ENCODE measurements at regions not wholly inside any gene's neighbourhood (a gene's known extent, or its start where the extent isn't known, plus 50 kb on each side); places are given as distances from the start of the nearest gene placed in this dataset.

- peak; percentile 73; the same call in 1 of the 2 replicates for TF ChIP-seq TFE3 (CRISPR knock-in tag; IDR thresholded peaks at IDR 0.05)
- no peak for TF ChIP-seq ZNF484 (CRISPR knock-in tag; IDR thresholded peaks at IDR 0.05; ENCODE audit: borderline replicate concordance, low read depth)
- TF ChIP-seq, protein P1, sequence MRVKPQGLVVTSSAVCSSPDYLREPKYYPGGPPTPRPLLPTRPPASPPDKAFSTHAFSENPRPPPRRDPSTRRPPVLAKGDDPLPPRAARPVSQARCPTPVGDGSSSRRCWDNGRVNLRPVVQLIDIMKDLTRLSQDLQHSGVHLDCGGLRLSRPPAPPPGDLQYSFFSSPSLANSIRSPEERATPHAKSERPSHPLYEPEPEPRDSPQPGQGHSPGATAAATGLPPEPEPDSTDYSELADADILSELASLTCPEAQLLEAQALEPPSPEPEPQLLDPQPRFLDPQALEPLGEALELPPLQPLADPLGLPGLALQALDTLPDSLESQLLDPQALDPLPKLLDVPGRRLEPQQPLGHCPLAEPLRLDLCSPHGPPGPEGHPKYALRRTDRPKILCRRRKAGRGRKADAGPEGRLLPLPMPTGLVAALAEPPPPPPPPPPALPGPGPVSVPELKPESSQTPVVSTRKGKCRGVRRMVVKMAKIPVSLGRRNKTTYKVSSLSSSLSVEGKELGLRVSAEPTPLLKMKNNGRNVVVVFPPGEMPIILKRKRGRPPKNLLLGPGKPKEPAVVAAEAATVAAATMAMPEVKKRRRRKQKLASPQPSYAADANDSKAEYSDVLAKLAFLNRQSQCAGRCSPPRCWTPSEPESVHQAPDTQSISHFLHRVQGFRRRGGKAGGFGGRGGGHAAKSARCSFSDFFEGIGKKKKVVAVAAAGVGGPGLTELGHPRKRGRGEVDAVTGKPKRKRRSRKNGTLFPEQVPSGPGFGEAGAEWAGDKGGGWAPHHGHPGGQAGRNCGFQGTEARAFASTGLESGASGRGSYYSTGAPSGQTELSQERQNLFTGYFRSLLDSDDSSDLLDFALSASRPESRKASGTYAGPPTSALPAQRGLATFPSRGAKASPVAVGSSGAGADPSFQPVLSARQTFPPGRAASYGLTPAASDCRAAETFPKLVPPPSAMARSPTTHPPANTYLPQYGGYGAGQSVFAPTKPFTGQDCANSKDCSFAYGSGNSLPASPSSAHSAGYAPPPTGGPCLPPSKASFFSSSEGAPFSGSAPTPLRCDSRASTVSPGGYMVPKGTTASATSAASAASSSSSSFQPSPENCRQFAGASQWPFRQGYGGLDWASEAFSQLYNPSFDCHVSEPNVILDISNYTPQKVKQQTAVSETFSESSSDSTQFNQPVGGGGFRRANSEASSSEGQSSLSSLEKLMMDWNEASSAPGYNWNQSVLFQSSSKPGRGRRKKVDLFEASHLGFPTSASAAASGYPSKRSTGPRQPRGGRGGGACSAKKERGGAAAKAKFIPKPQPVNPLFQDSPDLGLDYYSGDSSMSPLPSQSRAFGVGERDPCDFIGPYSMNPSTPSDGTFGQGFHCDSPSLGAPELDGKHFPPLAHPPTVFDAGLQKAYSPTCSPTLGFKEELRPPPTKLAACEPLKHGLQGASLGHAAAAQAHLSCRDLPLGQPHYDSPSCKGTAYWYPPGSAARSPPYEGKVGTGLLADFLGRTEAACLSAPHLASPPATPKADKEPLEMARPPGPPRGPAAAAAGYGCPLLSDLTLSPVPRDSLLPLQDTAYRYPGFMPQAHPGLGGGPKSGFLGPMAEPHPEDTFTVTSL (CRISPR knock-in tag; IDR thresholded peaks at IDR 0.05; ENCODE audit: borderline replicate concordance), result peak; percentile 98
- TF ChIP-seq MNT (IDR thresholded peaks at IDR 0.05), result no peak
- no peak; the same call in 1 of the 2 replicates for TF ChIP-seq MAFF (IDR thresholded peaks at IDR 0.05; ENCODE audit: low read depth, low read length)
- TF ChIP-seq SOX6 (IDR thresholded peaks at IDR 0.05), result no peak
- peak; percentile 100 for TF ChIP-seq SOX6 (CRISPR knock-in tag; IDR thresholded peaks at IDR 0.05)
- peak; percentile 80; the same call in 1 of the 2 replicates for TF ChIP-seq FOXC1 (CRISPR knock-in tag; IDR thresholded peaks at IDR 0.05; ENCODE audit: borderline replicate concordance)
- TF ChIP-seq RAD21 (CRISPR knock-in tag; IDR thresholded peaks at IDR 0.05), result peak; percentile 35
- peak; percentile 34; the same call in 1 of the 2 replicates for TF ChIP-seq NFYB (CRISPR knock-in tag; IDR thresholded peaks at IDR 0.05)
- TF ChIP-seq WIZ (CRISPR knock-in tag; IDR thresholded peaks at IDR 0.05), result peak; percentile 53; the same call in 1 of the 2 replicates
- TF ChIP-seq ZNF660 (CRISPR knock-in tag; IDR thresholded peaks at IDR 0.05; ENCODE audit: borderline replicate concordance, low read depth), result no peak
- peak; percentile 67; the same call in 1 of the 2 replicates for TF ChIP-seq TSC22D2 (CRISPR knock-in tag; IDR thresholded peaks at IDR 0.05; ENCODE audit: borderline replicate concordance)
- TF ChIP-seq NR1H2 (CRISPR knock-in tag; IDR thresholded peaks at IDR 0.05; ENCODE audit: borderline replicate concordance, low read depth), result no peak
- peak; percentile 92; the same call in 1 of the 2 replicates for TF ChIP-seq ZMYM2 (CRISPR knock-in tag; IDR thresholded peaks at IDR 0.05)
- TF ChIP-seq ZNF251 (CRISPR knock-in tag; IDR thresholded peaks at IDR 0.05), result no peak
- TF ChIP-seq ATM (IDR thresholded peaks at IDR 0.05; ENCODE audit: borderline replicate concordance), result no peak
- no peak; the same call in 1 of the 2 replicates for TF ChIP-seq TCF7L2 (IDR thresholded peaks at IDR 0.05; ENCODE audit: low read depth, low read length)
- 0 out of 2 replicates have a peak, but pooled peaks have one; percentile 43 for TF ChIP-seq DR1 (CRISPR knock-in tag; IDR thresholded peaks at IDR 0.05)
- peak; percentile 99 for TF ChIP-seq CBX5 (CRISPR knock-in tag; IDR thresholded peaks at IDR 0.05; ENCODE audit: borderline replicate concordance)
- TF ChIP-seq ZBTB21 (CRISPR knock-in tag; IDR thresholded peaks at IDR 0.05), result peak; percentile 49; the same call in 1 of the 2 replicates
- no peak for TF ChIP-seq POLR2AphosphoS5 (IDR thresholded peaks at IDR 0.05; ENCODE audit: low read depth, low read length)
Measured at GRCh38 chr7:17099083-17099973, 199.1 kb upstream of the AHR start (continued).

Data from HepG2 (cell line).